Aorta (tissue), 5 donors: ENCODE measurements at regions not wholly inside any gene's neighbourhood (a gene's known extent, or its start where the extent isn't known, plus 50 kb on each side); places are given as distances from the start of the nearest gene placed in this dataset.
"Not testable (repeated sequence)": the region's sequence is repeated elsewhere in the genome, so short reads cannot be mapped to it uniquely, and the experiment has no call there.

ENCODE experiments used
- ATAC-seq: fragments of 200-7000 bp; cut with Tn5 transposase; one replicate; pipeline ENCODE4 v1.9.1; 2022; ENCODE audit warnings: moderate library complexity; ENCODE audit not compliant: low FRiP score
- DNase-seq, 2 donors: peaks; one replicate each; pipeline ENCODE4 v3.0.0-alpha.2; 2020
- H3K27ac ChIP-seq, 2 donors: one replicate each; pipeline ENCODE4 v1.5.1; 2013; ENCODE audit warnings: low read length in 2 of 2, mild to moderate bottlenecking in 2 of 2, moderate library complexity in 2 of 2, control low read depth in 1 of 2, inconsistent platforms in 1 of 2, low read depth in 1 of 2
- H3K27me3 ChIP-seq, 2 donors: one replicate each; pipeline ENCODE4 v1.6.1; 2013; ENCODE audit warnings: control low read depth in 1 of 2, low read length in 1 of 2, mild to moderate bottlenecking in 1 of 2, moderate library complexity in 1 of 2; ENCODE audit not compliant: insufficient read depth in 2 of 2, control insufficient read depth in 1 of 2
- H3K36me3 ChIP-seq, 2 donors: one replicate each; pipeline ENCODE4 v1.6.1; 2013; ENCODE audit warnings: control low read depth in 1 of 2, low read length in 1 of 2, mild to moderate bottlenecking in 1 of 2; ENCODE audit not compliant: insufficient read depth in 2 of 2, control insufficient read depth in 1 of 2
- H3K4me1 ChIP-seq, 2 donors: one replicate each; pipeline ENCODE4 v1.6.1; 2013; ENCODE audit warnings: low read length in 2 of 2, control low read depth in 1 of 2, mild to moderate bottlenecking in 1 of 2, moderate library complexity in 1 of 2; ENCODE audit not compliant: insufficient read depth in 2 of 2, control insufficient read depth in 1 of 2
- H3K4me3 ChIP-seq, 2 donors: one replicate each; pipeline ENCODE4 v1.5.1; 2013; ENCODE audit warnings: low read length in 2 of 2, control low read depth in 1 of 2, mild to moderate bottlenecking in 1 of 2
- H3K9me3 ChIP-seq: one replicate; pipeline ENCODE4 v1.6.1; 2013; ENCODE audit warnings: mild to moderate bottlenecking, low read length; ENCODE audit not compliant: control insufficient read depth
- WGBS, 2 donors: extraction: QIAGEN DNeasy Blood & Tissue Kit; methylation state at CpG; one replicate each; pipeline ENCODE4 v1.1.7; 2013; 5-methylcytosine and 5-hydroxymethylcytosine counted together
- intact Hi-C, 2 donors: fragments of 100-400 bp; cut with DNase I; formaldehyde crosslinking; loops; one replicate each; pipeline versions ENCODE4 v1.14.2 to v1.15.0; 2022
- donor health status: healthy with polysubstance abuse.
- donor health status: Bipolar disorder and iron deficiency.
- donor health status: DM: no; HTN: no; CAD: no.
- donor health status: DM: no; HTN: no; CAD: no.
- donor health status: DM: yes; HTN: yes; CAD: no.

- no peak for ATAC-seq
- Histone ChIP-seq H3K4me1 (no peaks in the 10 kb centered on the region), H3K4me3 (no peak overlapping the region), H3K27me3 (no peaks in the 10 kb centered on the region), H3K27ac (no peak overlapping the region), H3K36me3 (no peaks in the 10 kb centered on the region), H3K9me3 (no peaks in the 10 kb centered on the region)
- WGBS, 2 donors, result 85 to 94% methylated on average over 6 of the region's 6 CpGs
- intact Hi-C loops, result no loop called here
- DNase-seq, result no peak
Observed at GRCh38 chr6:5892669-5893068, 114.1 kb downstream of the NRN1 start.

GRCh38 chr6:5878792-5879191 lies 127.9 kb downstream of the NRN1 start:
- Histone ChIP-seq H3K36me3 (no peaks in the 10 kb centered on the region), H3K4me3 (no peak overlapping the region), H3K9me3 (no peaks in the 10 kb centered on the region), H3K27ac (no peak overlapping the region), H3K27me3 (no peaks in the 10 kb centered on the region), H3K4me1 (no peaks in the 10 kb centered on the region)
- intact Hi-C loops, result no loop called here
- ATAC-seq (no peak), DNase-seq (no peak)
- WGBS, 2 donors, result 81 to 92% methylated on average over 1 of the region's 1 CpG

GRCh38 chr6:5876076-5876475 lies 130.6 kb downstream of the NRN1 start:
- ATAC-seq (no peak), DNase-seq (no peak)
- H3K36me3 ChIP-seq, result no peaks in the 10 kb centered on the region
- 85 to 90% methylated on average over 4 of the region's 4 CpGs for WGBS, 2 donors
- intact Hi-C loops, result no loop called here
- H3K27me3 ChIP-seq, result no peaks in the 10 kb centered on the region
- no peak overlapping the region for H3K4me3 ChIP-seq
- peaks cover 2% of the 10 kb centered on the region for H3K9me3 ChIP-seq
- H3K4me1 ChIP-seq, result no peaks in the 10 kb centered on the region
- no peak overlapping the region for H3K27ac ChIP-seq

DNA sequence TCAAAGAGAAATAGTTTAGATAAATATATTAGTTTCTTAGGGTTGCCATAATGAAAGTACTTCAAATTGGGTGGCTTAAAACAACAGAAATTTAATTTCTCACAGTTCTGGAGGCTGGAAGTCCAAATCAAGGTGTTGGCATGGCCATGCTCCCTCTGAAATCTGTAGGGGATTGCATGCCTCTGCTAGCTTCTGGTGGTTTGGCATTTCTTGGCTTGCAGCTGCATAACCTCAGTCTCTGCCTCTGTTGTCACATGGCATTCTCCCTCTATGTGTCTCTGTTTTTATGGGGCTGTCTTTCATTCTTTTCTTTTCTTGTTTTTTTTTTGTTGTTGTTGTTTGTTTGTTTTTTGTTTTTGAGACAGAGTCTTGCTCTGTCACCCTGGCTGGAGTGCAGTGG lies 132.7 kb downstream of the NRN1 start:
- DNase-seq, H3K4me1 ChIP-seq, H3K4me3 ChIP-seq, H3K27ac ChIP-seq, ATAC-seq, H3K27me3 ChIP-seq, H3K36me3 ChIP-seq, H3K9me3 ChIP-seq, intact Hi-C loops: not testable (repeated sequence)

DNA sequence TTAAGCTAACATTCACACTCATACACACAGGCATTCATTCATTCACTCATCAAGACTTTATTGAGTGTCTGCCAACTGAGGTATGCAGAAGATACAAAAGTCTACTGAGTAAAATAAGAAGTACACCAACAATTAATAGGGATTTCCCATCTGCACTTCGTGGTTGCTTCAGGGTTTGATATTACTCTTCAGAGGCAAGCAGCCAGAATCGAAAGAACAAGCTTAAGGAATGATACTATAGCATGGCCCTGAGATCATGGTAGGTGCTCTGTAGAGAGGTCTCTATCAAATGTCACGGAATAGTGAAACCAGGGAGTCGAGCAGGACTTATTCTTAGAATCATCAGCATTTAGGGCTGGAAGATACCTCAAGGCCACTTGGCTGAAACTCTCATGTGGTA lies 135.4 kb downstream of the NRN1 start:
- H3K27me3 ChIP-seq, result no peaks in the 10 kb centered on the region
- H3K36me3 ChIP-seq, result no peaks in the 10 kb centered on the region
- peaks cover 2% of the 10 kb centered on the region for H3K9me3 ChIP-seq
- H3K4me1 ChIP-seq, result no peaks in the 10 kb centered on the region
- no peak for ATAC-seq
- DNase-seq, result no peak
- intact Hi-C loops, result no loop called here
- 83 to 87% methylated on average over 4 of the region's 4 CpGs for WGBS, 2 donors
- no peak overlapping the region for H3K27ac ChIP-seq
- H3K4me3 ChIP-seq, result no peak overlapping the region

DNA sequence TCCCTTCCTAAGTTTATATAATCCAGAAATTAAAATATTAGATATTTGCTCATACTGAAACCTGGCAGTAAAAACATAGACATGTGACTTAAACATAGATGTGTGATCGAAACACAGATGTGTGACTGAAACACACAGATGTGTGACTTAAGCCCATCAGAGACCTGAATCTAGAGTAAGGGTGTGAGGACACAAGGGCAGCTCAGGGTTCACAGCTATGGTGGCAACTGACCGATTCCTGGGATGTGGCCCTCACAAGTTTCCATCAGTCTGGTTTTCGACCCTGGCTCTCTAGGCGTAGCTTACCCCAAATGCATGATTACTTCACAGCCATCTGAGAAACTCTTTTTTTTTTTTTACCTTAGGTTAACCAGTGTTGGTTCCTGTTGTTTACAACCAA lies 137.0 kb downstream of the NRN1 start:
- no peaks in the 10 kb centered on the region for H3K4me1 ChIP-seq
- H3K27ac ChIP-seq, result no peak overlapping the region
- H3K9me3 ChIP-seq, result peaks cover 2% of the 10 kb centered on the region
- ATAC-seq (no peak), DNase-seq (no peak)
- intact Hi-C loops, result no loop called here
- no peaks in the 10 kb centered on the region for H3K36me3 ChIP-seq
- H3K27me3 ChIP-seq, result no peaks in the 10 kb centered on the region
- WGBS, 2 donors, result 86 to 94% methylated on average over 4 of the region's 4 CpGs
- H3K4me3 ChIP-seq, result no peak overlapping the region

DNA sequence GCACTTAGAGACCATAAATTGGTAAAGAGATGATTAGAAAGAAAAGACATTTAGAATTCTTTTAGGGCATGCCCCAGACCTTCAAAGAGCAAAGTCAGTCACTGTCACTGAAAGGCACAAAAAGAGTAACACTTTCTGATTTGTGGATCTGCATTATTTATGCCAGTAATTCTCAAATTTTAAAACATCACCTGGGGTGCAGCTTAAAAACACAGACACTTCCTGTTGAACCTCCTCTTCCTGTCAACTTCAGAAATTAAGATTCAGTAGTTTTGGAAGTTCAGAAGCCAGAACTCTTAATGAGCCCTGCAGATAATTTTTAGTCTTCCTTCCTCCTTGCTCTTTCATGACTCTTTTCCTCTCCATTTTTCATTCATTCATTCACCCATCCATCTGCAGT lies 137.5 kb downstream of the NRN1 start:
- intact Hi-C loops, result no loop called here
- Histone ChIP-seq H3K4me3 (no peak overlapping the region), H3K27ac (no peak overlapping the region), H3K36me3 (no peaks in the 10 kb centered on the region), H3K4me1 (no peaks in the 10 kb centered on the region), H3K9me3 (peaks cover 2% of the 10 kb centered on the region), H3K27me3 (no peaks in the 10 kb centered on the region)
- no peak for DNase-seq
- no peak for ATAC-seq

GRCh38 chr6:5866547-5867051 lies 140.1 kb downstream of the NRN1 start:
- no peaks in the 10 kb centered on the region for H3K27me3 ChIP-seq
- H3K9me3 ChIP-seq, result peaks cover 2% of the 10 kb centered on the region
- 22 to 24% methylated on average over 4 of the region's 4 CpGs for WGBS, 2 donors
- no peak for DNase-seq
- intact Hi-C loops, result no loop called here
- ATAC-seq, result no peak
- H3K36me3 ChIP-seq, result no peaks in the 10 kb centered on the region
- H3K4me1 ChIP-seq, result no peaks in the 10 kb centered on the region
- peak overlapping the region in 1 of 2 donors; percentile 24 for H3K4me3 ChIP-seq
- no peak overlapping the region for H3K27ac ChIP-seq

DNA sequence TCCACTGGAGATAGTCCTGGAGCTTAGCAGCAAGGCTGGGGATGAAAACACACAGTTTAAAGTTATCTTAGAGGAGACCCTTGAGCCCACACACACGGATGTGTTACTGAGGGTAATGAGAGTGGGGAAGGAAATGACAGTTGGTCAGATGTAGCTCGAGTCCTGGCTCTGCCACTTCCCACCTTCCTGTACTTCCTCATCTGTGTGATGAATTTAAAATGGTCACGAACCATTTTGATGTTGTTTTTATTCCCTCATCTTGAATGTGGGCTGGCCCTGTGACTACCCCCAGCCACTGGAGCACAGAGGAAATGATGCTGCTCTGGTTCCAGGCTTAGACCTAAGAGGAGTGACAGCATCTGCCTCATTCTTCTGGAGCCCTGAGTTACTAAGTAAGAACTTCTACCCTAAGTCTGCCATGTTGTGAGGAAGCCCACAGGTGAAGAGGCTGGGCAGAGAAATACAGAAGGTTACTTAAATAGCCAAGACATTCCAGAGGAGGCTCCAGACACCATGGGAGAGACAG lies 141.2 kb downstream of the NRN1 start:
- intact Hi-C loops, result no loop called here
- no peak for ATAC-seq
- 79 to 84% methylated on average over 3 of the region's 3 CpGs for WGBS, 2 donors

More for the DNA sequence above, 141.2 kb downstream of the NRN1 start:
- H3K27me3 ChIP-seq, result no peaks in the 10 kb centered on the region
- H3K9me3 ChIP-seq, result no peaks in the 10 kb centered on the region
- H3K27ac ChIP-seq, result no peak overlapping the region
- H3K4me1 ChIP-seq, result no peaks in the 10 kb centered on the region
- no peak for DNase-seq
- H3K4me3 ChIP-seq, result no peak overlapping the region
- H3K36me3 ChIP-seq, result no peaks in the 10 kb centered on the region
